DOHH2 (cell line): ENCODE measurements at regions not wholly inside any gene's neighbourhood (a gene's known extent, or its start where the extent isn't known, plus 50 kb on each side); places are given as distances from the start of the nearest gene placed in this dataset.

Experiments used
- EZH2phosphoT487 ChIP-seq: fragments of 200-600 bp; sonication (generic); IDR thresholded peaks from 2 replicates; pipeline ENCODE4 v1.6.1; 2017; ENCODE audit warnings: borderline replicate concordance, mild to moderate bottlenecking, antibody characterized with exemption, low read length, moderate library complexity, mixed read lengths
- TF ChIP-seq, protein P1 (sequence below): fragments of 200-600 bp; sonication (generic); IDR thresholded peaks from one replicate; pipeline ENCODE4 v1.5.1; 2014; ENCODE audit warnings: antibody characterized with exemption, mild to moderate bottlenecking, low read depth, low read length; ENCODE audit not compliant: poor library complexity, severe bottlenecking

DNA sequence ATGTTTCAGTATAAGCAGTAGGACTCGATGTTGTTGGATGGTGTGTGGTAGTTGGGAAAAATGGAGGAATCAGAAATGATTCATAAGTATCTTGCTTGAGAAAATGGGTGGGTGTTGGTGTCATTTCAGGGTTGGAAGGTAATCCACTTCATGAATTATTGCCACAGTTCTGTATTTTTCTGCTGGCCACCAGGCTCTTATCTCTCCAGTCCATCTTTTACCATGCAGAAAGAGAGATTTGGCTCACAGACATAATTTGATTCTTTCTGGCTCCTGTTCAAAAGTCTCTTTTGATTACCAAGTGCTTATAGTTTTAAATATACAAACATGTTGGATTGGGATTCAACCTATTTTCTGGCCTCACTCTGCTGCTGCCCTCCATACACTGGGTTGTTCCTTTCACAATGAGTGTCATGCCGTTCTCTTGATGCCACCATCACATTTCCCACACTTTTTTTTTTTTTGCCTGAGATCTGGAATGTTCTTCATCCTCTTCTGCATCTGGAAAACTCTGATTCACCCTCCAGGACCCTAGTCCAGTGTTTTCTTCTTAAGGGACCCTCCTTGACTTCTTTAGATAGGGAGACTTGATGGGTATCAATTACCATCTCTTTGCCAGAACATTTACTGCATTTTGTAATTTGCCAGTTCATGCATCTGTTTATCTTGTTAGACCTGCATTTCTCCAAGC, 69.4 kb upstream of the GAP43 start:
- TF ChIP-seq, protein P1, sequence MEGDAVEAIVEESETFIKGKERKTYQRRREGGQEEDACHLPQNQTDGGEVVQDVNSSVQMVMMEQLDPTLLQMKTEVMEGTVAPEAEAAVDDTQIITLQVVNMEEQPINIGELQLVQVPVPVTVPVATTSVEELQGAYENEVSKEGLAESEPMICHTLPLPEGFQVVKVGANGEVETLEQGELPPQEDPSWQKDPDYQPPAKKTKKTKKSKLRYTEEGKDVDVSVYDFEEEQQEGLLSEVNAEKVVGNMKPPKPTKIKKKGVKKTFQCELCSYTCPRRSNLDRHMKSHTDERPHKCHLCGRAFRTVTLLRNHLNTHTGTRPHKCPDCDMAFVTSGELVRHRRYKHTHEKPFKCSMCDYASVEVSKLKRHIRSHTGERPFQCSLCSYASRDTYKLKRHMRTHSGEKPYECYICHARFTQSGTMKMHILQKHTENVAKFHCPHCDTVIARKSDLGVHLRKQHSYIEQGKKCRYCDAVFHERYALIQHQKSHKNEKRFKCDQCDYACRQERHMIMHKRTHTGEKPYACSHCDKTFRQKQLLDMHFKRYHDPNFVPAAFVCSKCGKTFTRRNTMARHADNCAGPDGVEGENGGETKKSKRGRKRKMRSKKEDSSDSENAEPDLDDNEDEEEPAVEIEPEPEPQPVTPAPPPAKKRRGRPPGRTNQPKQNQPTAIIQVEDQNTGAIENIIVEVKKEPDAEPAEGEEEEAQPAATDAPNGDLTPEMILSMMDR = no peak
- no peak for TF ChIP-seq EZH2phosphoT487
